Suprapubic skin (tissue), 4 donors: ENCODE measurements at regions not wholly inside any gene's neighbourhood (a gene's known extent, or its start where the extent isn't known, plus 50 kb on each side); places are given as distances from the start of the nearest gene placed in this dataset.

Experiments
- CTCF ChIP-seq, 2 donors: fragments of 200-600 bp in 1 of 2; fragments of 450-650 bp in 1 of 2; sonication (generic) in 1 of 2; IDR thresholded peaks; one replicate each; pipeline ENCODE4 v1.5.1; 2016 to 2019; ENCODE audit warnings: antibody characterized with exemption in 2 of 2, mild to moderate bottlenecking in 1 of 2, moderate library complexity in 1 of 2
- POLR2A ChIP-seq, 2 donors: fragments of 450-650 bp; IDR thresholded peaks; one replicate each; pipeline ENCODE4 v1.6.1; 2017; ENCODE audit warnings: antibody characterized with exemption in 2 of 2, mild to moderate bottlenecking in 2 of 2, moderate library complexity in 2 of 2
- POLR2AphosphoS5 ChIP-seq, 3 donors: sonication (generic); formaldehyde crosslinking; IDR thresholded peaks; one replicate each; pipeline ENCODE4 v1.6.1; 2017; ENCODE audit warnings: antibody characterized with exemption in 3 of 3

GRCh38 chr13:50144246-50145160, 129.3 kb downstream of the KCNRG start:
- TF ChIP-seq CTCF (IDR thresholded peaks at IDR 0.05) (no peak), POLR2AphosphoS5 (IDR thresholded peaks at IDR 0.05) (no peak), POLR2A (IDR thresholded peaks at IDR 0.05) (no peak)
